ENCODE measurements at regions not wholly inside any gene's neighbourhood (a gene's known extent, or its start where the extent isn't known, plus 50 kb on each side); places are given as distances from the start of the nearest gene placed in this dataset.

DNA sequence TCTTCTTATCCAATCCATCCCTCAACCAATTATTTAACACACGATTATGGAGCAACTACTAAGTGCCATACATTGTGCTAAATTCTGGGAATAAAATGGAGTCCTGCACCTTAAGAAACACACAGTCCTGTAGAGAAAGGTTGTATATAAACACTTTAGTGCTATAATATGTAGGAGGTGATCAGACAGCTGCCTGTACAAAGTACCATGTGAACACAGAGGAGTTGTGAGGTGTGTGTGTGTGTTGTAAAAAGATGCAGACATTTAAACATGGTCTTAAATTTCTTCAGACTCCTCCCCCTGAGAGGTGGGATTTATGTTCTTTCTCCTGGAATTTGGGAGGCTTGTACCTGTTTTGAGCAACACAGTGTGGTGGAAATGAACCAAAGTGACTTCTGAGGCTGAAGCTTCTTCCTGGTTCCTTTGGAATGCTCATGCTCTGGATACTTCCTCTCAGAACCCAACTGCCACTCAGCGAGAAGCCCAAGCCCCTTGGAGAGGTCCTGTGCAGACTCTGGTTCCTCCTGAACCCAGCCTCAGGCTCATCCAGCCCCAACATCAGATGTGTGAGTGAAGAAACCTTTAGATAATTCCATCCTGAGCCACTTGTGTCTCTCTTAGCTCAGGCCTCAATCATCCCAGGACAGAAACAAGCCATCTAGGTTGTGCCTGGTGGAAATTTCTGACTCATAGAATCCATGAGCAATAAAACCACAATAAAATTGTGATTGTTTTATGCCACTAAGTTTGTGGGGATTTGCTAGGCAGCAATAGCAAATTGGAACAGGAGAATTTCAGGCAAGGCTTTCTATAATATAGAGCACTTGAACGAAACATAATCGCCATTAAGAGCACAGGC lies 161.2 kb upstream of the FAM3C start:
- Mint-ChIP-seq H3K4me3 (no peak overlapping the region), H3K9me3 (no peaks in the 10 kb centered on the region), H3K27ac (no peak overlapping the region), H3K4me1 (ENCODE audit: low read depth) (peaks cover 2% of the 10 kb centered on the region), H3K27me3 (ENCODE audit: low read depth) (peaks cover 10% of the 10 kb centered on the region), H3K36me3 (ENCODE audit: low read depth) (no peaks in the 10 kb centered on the region)
- DNase-seq (ENCODE audit: low spot score), result no peak

GRCh38 chr7:121555558-121555957 lies 159.4 kb upstream of the FAM3C start:
- Mint-ChIP-seq H3K27me3 (ENCODE audit: low read depth) (peaks cover 3% of the 10 kb centered on the region), H3K4me1 (ENCODE audit: low read depth) (peaks cover 2% of the 10 kb centered on the region), H3K27ac (no peak overlapping the region), H3K4me3 (no peak overlapping the region), H3K36me3 (ENCODE audit: low read depth) (no peaks in the 10 kb centered on the region), H3K9me3 (no peaks in the 10 kb centered on the region)
- no peak for DNase-seq (ENCODE audit: low spot score)

DNA sequence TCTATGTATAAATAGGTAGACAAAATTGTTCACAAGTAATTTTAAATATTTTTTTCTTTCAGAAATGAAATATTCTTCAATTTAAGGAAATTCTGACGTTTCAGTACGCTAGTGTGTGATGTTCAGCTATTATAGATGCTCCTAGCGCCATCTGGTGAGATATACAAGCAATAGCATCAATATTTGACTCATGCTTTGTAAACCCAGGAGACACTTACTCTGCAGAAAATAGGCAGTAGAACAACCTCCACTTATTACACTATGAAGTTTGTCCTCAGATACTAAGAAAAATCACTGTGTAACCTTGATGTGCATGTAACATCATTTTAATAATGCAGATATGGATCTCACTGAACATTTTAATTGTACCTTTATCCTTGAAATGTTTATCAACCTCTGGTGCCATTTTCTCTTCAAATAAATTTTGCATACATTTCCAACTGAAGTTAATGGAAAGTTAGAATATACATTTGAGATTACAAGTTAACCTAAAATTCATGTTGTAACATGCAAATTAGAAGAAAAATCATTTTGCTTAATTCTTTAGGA lies 151.5 kb upstream of the FAM3C start:
- Mint-ChIP-seq H3K27me3 (ENCODE audit: low read depth) (peaks cover 3% of the 10 kb centered on the region), H3K27ac (no peak overlapping the region), H3K4me1 (ENCODE audit: low read depth) (peaks cover 33% of the 10 kb centered on the region), H3K9me3 (peaks cover 22% of the 10 kb centered on the region), H3K4me3 (no peak overlapping the region), H3K36me3 (ENCODE audit: low read depth) (peaks cover 15% of the 10 kb centered on the region)
- no peak for DNase-seq (ENCODE audit: low spot score)

DNA sequence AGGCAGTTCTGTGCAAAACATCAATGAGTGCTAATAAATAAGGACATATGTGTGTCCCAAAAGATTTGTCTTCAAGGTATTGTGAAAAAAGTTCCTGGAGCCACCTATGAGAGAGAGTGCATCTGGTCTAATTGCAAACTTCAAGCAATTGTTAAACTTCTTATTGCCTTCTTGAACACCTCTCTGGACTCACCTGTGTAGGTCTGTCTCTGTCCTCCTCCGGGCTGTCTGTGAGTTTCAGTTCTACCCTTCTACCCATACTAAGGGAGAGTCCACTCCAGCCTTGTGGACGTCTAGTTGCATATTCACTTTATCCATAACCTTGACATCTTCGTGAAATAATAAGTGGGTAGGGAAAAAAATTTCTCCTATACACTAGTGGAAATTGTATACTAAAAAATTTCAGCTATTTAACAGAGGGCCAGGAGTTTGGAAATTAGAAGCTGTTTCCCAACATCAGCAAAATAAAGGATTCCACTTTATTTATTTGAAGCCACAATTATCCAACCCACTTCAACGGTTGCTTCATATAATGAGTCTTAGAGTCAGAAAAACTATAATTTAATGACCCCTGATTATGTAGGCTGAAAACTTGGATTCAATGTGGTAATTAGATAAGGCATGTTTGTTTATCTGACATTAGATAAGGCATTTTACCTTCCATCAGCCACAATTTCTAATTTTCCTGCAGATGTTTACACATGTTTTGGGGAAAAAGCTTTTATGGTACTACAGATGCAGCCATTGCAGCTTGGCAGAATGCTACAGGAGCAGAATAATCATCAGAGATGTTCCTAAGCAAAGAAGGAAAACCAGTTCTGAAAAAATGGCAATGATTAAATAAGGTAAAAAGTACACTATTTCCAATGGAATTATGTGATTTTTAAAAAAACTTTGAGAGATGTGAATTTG lies 150.8 kb upstream of the FAM3C start:
- Mint-ChIP-seq H3K9me3 (peaks cover 22% of the 10 kb centered on the region), H3K4me3 (no peak overlapping the region), H3K27ac (no peak overlapping the region), H3K36me3 (ENCODE audit: low read depth) (peaks cover 15% of the 10 kb centered on the region), H3K27me3 (ENCODE audit: low read depth) (peaks cover 3% of the 10 kb centered on the region), H3K4me1 (ENCODE audit: low read depth) (peaks cover 31% of the 10 kb centered on the region)
- no peak for DNase-seq (ENCODE audit: low spot score)

- peaks cover 22% of the 10 kb centered on the region for H3K9me3 Mint-ChIP-seq
- H3K27me3 Mint-ChIP-seq (ENCODE audit: low read depth), result peaks cover 3% of the 10 kb centered on the region
- peaks cover 31% of the 10 kb centered on the region for H3K4me1 Mint-ChIP-seq (ENCODE audit: low read depth)
- no peak overlapping the region for H3K4me3 Mint-ChIP-seq
- H3K36me3 Mint-ChIP-seq (ENCODE audit: low read depth), result peaks cover 15% of the 10 kb centered on the region
- DNase-seq (ENCODE audit: low spot score), result no peak
- peak overlapping the region; percentile 83 for H3K27ac Mint-ChIP-seq
Observed at GRCh38 chr7:121545418-121545817, 149.3 kb upstream of the FAM3C start.

DNA sequence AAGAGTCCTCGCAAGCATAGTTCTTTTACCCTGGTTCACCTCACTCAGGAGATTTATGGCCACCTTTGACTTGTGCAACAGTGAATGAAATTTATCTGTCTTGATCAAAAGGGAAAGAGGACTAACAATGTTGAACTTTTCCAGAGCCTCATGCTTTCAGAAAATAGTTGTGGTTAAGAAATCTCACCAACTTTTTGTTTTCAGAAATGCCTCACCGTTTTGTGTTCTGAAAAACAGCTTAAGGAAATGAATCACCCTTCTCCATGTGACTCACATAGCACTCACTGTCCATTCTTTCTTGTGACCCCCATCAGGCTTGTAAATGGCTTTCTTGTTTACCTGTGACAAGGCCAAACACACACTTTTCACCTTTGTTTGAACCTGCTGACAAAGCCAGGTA lies 148.6 kb upstream of the FAM3C start:
- peaks cover 22% of the 10 kb centered on the region for H3K9me3 Mint-ChIP-seq
- peaks cover 15% of the 10 kb centered on the region for H3K36me3 Mint-ChIP-seq (ENCODE audit: low read depth)
- H3K27ac Mint-ChIP-seq, result peak overlapping the region; percentile 83
- H3K27me3 Mint-ChIP-seq (ENCODE audit: low read depth), result peaks cover 3% of the 10 kb centered on the region
- peak; percentile 46 for DNase-seq (ENCODE audit: low spot score)
- peaks cover 36% of the 10 kb centered on the region for H3K4me1 Mint-ChIP-seq (ENCODE audit: low read depth)
- H3K4me3 Mint-ChIP-seq, result peak overlapping the region; percentile 29

- no peak overlapping the region for H3K4me3 Mint-ChIP-seq
- H3K36me3 Mint-ChIP-seq (ENCODE audit: low read depth), result peaks cover 15% of the 10 kb centered on the region
- no peak overlapping the region for H3K27ac Mint-ChIP-seq
- H3K27me3 Mint-ChIP-seq (ENCODE audit: low read depth), result peaks cover 3% of the 10 kb centered on the region
- H3K4me1 Mint-ChIP-seq (ENCODE audit: low read depth), result peaks cover 36% of the 10 kb centered on the region
- H3K9me3 Mint-ChIP-seq, result peaks cover 22% of the 10 kb centered on the region
- no peak for DNase-seq (ENCODE audit: low spot score)
Observed at GRCh38 chr7:121544238-121544637, 148.1 kb upstream of the FAM3C start.

DNA sequence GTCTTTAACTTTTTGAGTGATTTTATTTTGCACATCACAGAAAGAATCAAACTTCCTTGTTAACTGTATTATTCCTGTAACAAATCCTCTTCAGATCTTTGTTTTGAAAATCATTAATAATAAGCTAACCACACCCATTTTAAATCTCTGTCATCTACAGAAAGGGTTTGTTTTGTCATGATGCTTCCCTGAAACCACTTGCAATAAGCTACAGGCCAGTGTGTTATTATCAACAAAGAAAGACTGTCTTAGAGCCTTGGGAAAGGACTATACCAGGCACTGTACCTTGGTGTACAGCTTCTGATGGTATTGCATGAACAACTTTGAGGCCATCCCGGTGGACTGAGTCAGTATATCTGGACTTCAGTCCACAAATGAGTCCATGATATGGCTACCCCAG lies 145.3 kb upstream of the FAM3C start:
- H3K4me3 Mint-ChIP-seq, result no peak overlapping the region
- H3K27ac Mint-ChIP-seq, result no peak overlapping the region
- H3K27me3 Mint-ChIP-seq (ENCODE audit: low read depth), result no peaks in the 10 kb centered on the region
- peaks cover 34% of the 10 kb centered on the region for H3K9me3 Mint-ChIP-seq
- DNase-seq (ENCODE audit: low spot score), result no peak
- H3K36me3 Mint-ChIP-seq (ENCODE audit: low read depth), result peaks cover 19% of the 10 kb centered on the region
- H3K4me1 Mint-ChIP-seq (ENCODE audit: low read depth), result peaks cover 46% of the 10 kb centered on the region

GRCh38 chr7:121540138-121540537 lies 144.0 kb upstream of the FAM3C start:
- Mint-ChIP-seq H3K9me3 (peaks cover 23% of the 10 kb centered on the region), H3K27ac (no peak overlapping the region), H3K27me3 (ENCODE audit: low read depth) (no peaks in the 10 kb centered on the region), H3K4me3 (no peak overlapping the region), H3K4me1 (ENCODE audit: low read depth) (peaks cover 34% of the 10 kb centered on the region), H3K36me3 (ENCODE audit: low read depth) (peaks cover 15% of the 10 kb centered on the region)
- no peak for DNase-seq (ENCODE audit: low spot score)

DNA sequence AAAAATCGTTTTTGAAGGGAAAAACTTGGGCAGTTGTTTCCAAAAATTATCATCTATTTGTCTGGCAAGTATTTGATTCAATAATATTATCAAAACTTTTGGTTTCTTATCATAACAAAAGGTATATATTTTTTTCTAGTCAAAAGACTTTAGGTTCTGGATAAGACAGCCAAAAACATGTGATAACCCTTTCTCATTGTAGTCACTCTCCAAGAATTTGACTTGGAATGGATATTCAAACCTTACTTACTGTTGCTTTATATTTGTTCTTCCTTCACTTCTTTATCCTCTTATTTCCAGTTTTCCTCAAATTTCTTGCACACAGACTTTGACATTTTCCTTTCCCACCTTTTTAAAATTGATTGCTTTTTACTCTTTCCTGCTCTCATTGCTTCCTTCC lies 140.9 kb upstream of the FAM3C start:
- Mint-ChIP-seq H3K4me1 (ENCODE audit: low read depth) (peaks cover 18% of the 10 kb centered on the region), H3K27me3 (ENCODE audit: low read depth) (no peaks in the 10 kb centered on the region), H3K27ac (no peak overlapping the region), H3K36me3 (ENCODE audit: low read depth) (peaks cover 9% of the 10 kb centered on the region), H3K9me3 (peaks cover 19% of the 10 kb centered on the region), H3K4me3 (no peak overlapping the region)
- no peak for DNase-seq (ENCODE audit: low spot score)

GRCh38 chr7:121531175-121532070 lies 135.3 kb upstream of the FAM3C start:
- Mint-ChIP-seq H3K4me3 (peak overlapping the region; percentile 27), H3K27ac (peak overlapping the region; percentile 90), H3K27me3 (ENCODE audit: low read depth) (no peaks in the 10 kb centered on the region), H3K4me1 (ENCODE audit: low read depth) (peaks cover 34% of the 10 kb centered on the region), H3K36me3 (ENCODE audit: low read depth) (peaks cover 10% of the 10 kb centered on the region), H3K9me3 (peaks cover 15% of the 10 kb centered on the region)
- DNase-seq (ENCODE audit: low spot score), result no peak

GRCh38 chr7:121530227-121531174 lies 134.4 kb upstream of the FAM3C start:
- Mint-ChIP-seq H3K9me3 (peaks cover 15% of the 10 kb centered on the region), H3K4me1 (ENCODE audit: low read depth) (peaks cover 34% of the 10 kb centered on the region), H3K4me3 (peak overlapping the region; percentile 27), H3K27ac (peak overlapping the region; percentile 90), H3K27me3 (ENCODE audit: low read depth) (no peaks in the 10 kb centered on the region), H3K36me3 (ENCODE audit: low read depth) (peaks cover 10% of the 10 kb centered on the region)
- DNase-seq (ENCODE audit: low spot score), result peak; percentile 82

All from T-helper 2 cell treated with Interferon-gamma antibody and Interleukin-4, amounts not matched to agents 5 μg/mL and 100 μg/mL, for 36 hours (primary cell).